SU-DHL-6 (cell line): ENCODE measurements at regions not wholly inside any gene's neighbourhood (a gene's known extent, or its start where the extent isn't known, plus 50 kb on each side); places are given as distances from the start of the nearest gene placed in this dataset.

Experiments used
- H2AFZ ChIP-seq: fragments of 200-600 bp; sonication (generic); 2 replicates; pipeline ENCODE4 v1.6.1; 2014; ENCODE audit warnings: low read depth, mild to moderate bottlenecking, moderate library complexity, mixed read lengths, antibody characterized with exemption, low read length; ENCODE audit not compliant: severe bottlenecking
- H3F3A ChIP-seq: fragments of 200-600 bp; shearing (Covaris generic); 2 replicates; pipeline ENCODE4 v1.6.0; 2016; ENCODE audit warnings: antibody characterized with exemption, mild to moderate bottlenecking; ENCODE audit not compliant: insufficient read depth
- H3K27ac ChIP-seq: fragments of 200-600 bp; sonication (generic); 2 replicates; pipeline ENCODE4 v1.5.1; 2016; ENCODE audit warnings: low read depth, mild to moderate bottlenecking, low read length, moderate library complexity, mixed read lengths
- H3K27me3 ChIP-seq: fragments of 200-600 bp; sonication (generic), shearing (Covaris generic); 2 replicates; pipeline ENCODE4 v1.6.0; 2014; ENCODE audit warnings: mild to moderate bottlenecking, low read length
- H3K36me3 ChIP-seq: fragments of 200-600 bp; sonication (generic); 2 replicates; pipeline ENCODE4 v1.6.1; 2014; ENCODE audit warnings: mild to moderate bottlenecking, low read length, mixed read lengths
- H3K4me2 ChIP-seq: fragments of 300-600, 200-600 bp; shearing (Covaris generic), sonication (generic); 2 replicates; pipeline ENCODE4 v1.6.0; 2014; ENCODE audit warnings: low read length, low read depth, mild to moderate bottlenecking; ENCODE audit not compliant: poor library complexity, severe bottlenecking
- H3K4me3 ChIP-seq: fragments of 200-600 bp; sonication (generic); 2 replicates; pipeline ENCODE4 v1.5.1; 2014; ENCODE audit warnings: antibody characterized with exemption, low read length, mild to moderate bottlenecking, mixed read lengths; ENCODE audit not compliant: insufficient read depth, poor library complexity, severe bottlenecking
- H3K79me2 ChIP-seq: fragments of 200-600 bp; sonication (generic); 2 replicates; pipeline ENCODE4 v1.6.1; 2014; ENCODE audit warnings: mild to moderate bottlenecking, low read length, moderate library complexity; ENCODE audit not compliant: insufficient read depth
- H3K9ac ChIP-seq: fragments of 200-600 bp; sonication (generic); 2 replicates; pipeline ENCODE4 v1.7.0; 2014; ENCODE audit warnings: mild to moderate bottlenecking, low read length
- H3K9me2 ChIP-seq: fragments of 200-600 bp; sonication (generic); replicated peaks from 2 replicates; pipeline ENCODE4 v1.6.1; 2014; ENCODE audit warnings: low read length; ENCODE audit not compliant: insufficient read depth
- H3K9me3 ChIP-seq: fragments of 200-600 bp; sonication (generic); 2 replicates; pipeline ENCODE4 v1.6.1; 2014; ENCODE audit warnings: low read length, mixed read lengths; ENCODE audit not compliant: insufficient read depth
- H4K20me1 ChIP-seq: fragments of 200-600 bp; sonication (generic); 2 replicates; pipeline ENCODE4 v1.6.1; 2014; ENCODE audit warnings: low read depth, mild to moderate bottlenecking, antibody characterized with exemption, low read length, moderate library complexity, mixed read lengths
- EZH2phosphoT487 ChIP-seq: fragments of 200-600 bp; sonication (generic), shearing (Covaris generic); conservative IDR thresholded peaks from 2 replicates; pipeline ENCODE4 v1.6.1; 2018; ENCODE audit warnings: mild to moderate bottlenecking, antibody characterized with exemption, low read length, moderate library complexity, mixed read lengths
- TF ChIP-seq, protein P1 (sequence below): fragments of 200-600 bp; sonication (generic); IDR thresholded peaks from one replicate; pipeline ENCODE4 v1.5.1; 2017; ENCODE audit warnings: antibody characterized with exemption, mild to moderate bottlenecking, low read length, moderate library complexity; ENCODE audit not compliant: insufficient read depth, poor library complexity, severe bottlenecking

DNA sequence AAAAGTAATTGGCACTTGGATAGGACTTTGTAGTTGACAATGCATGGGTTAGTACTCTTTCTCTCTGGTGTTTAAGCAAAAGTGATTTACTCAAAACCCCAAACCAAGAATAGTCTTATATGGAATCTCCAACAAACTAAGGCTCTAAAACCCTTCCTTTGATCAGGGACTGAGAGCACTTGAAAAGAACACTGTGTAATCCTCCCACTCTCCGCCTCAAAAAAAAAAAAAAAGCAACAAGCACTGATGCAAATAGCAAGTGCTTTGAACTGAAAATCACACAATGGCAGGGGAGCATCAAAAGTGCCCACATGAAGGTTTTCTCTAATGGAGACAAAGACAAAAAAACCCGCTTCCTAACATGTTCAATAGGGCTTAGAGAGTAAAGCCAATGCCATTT, 467.9 kb upstream of the AUTS2 start:
- no peak overlapping the region for H3K27ac ChIP-seq
- H3K79me2 ChIP-seq, result no peaks in the 10 kb centered on the region
- no peaks in the 10 kb centered on the region for H3K36me3 ChIP-seq
- H4K20me1 ChIP-seq, result no peaks in the 10 kb centered on the region
- H3K9me3 ChIP-seq, result no peaks in the 10 kb centered on the region
- no peaks in the 10 kb centered on the region for H3K27me3 ChIP-seq
- no peak overlapping the region for H3K9ac ChIP-seq
- H3K4me2 ChIP-seq, result no peak overlapping the region
- no peaks in the 10 kb centered on the region for H3F3A ChIP-seq
- no peaks in the 10 kb centered on the region for H3K9me2 ChIP-seq
- TF ChIP-seq, protein P1, sequence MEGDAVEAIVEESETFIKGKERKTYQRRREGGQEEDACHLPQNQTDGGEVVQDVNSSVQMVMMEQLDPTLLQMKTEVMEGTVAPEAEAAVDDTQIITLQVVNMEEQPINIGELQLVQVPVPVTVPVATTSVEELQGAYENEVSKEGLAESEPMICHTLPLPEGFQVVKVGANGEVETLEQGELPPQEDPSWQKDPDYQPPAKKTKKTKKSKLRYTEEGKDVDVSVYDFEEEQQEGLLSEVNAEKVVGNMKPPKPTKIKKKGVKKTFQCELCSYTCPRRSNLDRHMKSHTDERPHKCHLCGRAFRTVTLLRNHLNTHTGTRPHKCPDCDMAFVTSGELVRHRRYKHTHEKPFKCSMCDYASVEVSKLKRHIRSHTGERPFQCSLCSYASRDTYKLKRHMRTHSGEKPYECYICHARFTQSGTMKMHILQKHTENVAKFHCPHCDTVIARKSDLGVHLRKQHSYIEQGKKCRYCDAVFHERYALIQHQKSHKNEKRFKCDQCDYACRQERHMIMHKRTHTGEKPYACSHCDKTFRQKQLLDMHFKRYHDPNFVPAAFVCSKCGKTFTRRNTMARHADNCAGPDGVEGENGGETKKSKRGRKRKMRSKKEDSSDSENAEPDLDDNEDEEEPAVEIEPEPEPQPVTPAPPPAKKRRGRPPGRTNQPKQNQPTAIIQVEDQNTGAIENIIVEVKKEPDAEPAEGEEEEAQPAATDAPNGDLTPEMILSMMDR, result no peak
- TF ChIP-seq EZH2phosphoT487, result no peak
- no peak overlapping the region for H2AFZ ChIP-seq
- no peak overlapping the region for H3K4me3 ChIP-seq

DNA sequence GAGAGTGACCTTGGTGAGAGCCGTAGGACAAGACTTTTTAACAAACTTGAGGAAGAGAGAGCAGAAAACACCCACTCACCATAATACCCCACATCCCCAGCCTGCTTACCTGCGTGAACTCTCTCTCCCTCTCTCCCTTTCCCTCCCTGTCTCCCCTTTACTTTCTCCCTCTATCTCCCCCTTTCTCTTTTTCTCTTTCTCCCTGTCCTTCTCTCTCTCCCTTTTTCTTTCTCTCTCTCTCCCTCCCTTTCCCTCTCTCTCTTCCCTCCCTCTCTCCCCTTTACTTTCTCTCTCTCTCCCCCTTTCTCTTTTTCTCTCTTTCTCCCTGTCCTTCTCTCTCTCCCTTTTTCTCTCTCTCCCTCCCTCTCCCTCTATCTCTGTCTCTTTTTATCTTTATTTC, 464.0 kb upstream of the AUTS2 start:
- no peak for TF ChIP-seq EZH2phosphoT487
- TF ChIP-seq, protein P1, result no peak
- H3K9me2 ChIP-seq, result no peaks in the 10 kb centered on the region
- H3K9me3 ChIP-seq, result peaks cover 24% of the 10 kb centered on the region; the same call in 1 of the 2 replicates
- H3K79me2 ChIP-seq, result no peaks in the 10 kb centered on the region
- no peaks in the 10 kb centered on the region for H4K20me1 ChIP-seq
- no peak overlapping the region for H2AFZ ChIP-seq
- no peaks in the 10 kb centered on the region for H3K27me3 ChIP-seq
- H3K27ac ChIP-seq, result no peak overlapping the region
- no peaks in the 10 kb centered on the region for H3F3A ChIP-seq
- H3K36me3 ChIP-seq, result no peaks in the 10 kb centered on the region
- no peak overlapping the region for H3K4me2 ChIP-seq
- no peak overlapping the region for H3K9ac ChIP-seq
- H3K4me3 ChIP-seq, result no peak overlapping the region

DNA sequence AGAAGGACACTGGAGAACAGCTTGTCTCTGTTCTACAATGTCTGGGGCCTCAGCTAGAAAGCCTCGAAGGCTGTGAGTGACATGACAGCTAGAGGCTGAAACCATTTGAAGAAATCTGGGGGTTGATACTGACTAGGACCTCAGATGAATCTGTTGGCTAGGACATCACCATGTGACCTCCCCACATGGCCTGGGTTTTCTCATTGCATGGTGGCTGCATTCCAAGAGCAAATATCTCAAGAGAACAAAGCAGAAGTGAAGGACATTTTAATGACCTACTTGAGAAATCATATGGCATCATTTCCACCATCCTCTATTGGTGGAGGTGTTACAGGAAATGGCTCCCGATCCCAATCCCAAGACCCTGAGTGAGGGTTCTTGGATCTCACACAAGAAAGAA, 450.6 kb upstream of the AUTS2 start:
- no peaks in the 10 kb centered on the region for H3K9me3 ChIP-seq
- H3K9ac ChIP-seq, result no peak overlapping the region
- no peaks in the 10 kb centered on the region for H3K36me3 ChIP-seq
- no peak overlapping the region for H3K4me3 ChIP-seq
- no peaks in the 10 kb centered on the region for H3K79me2 ChIP-seq
- H3K9me2 ChIP-seq, result no peaks in the 10 kb centered on the region
- no peak overlapping the region for H2AFZ ChIP-seq
- TF ChIP-seq, protein P1, result no peak
- no peak for TF ChIP-seq EZH2phosphoT487
- H3K27ac ChIP-seq, result no peak overlapping the region
- H3K27me3 ChIP-seq, result no peaks in the 10 kb centered on the region
- no peak overlapping the region for H3K4me2 ChIP-seq
- H3F3A ChIP-seq, result no peaks in the 10 kb centered on the region
- no peaks in the 10 kb centered on the region for H4K20me1 ChIP-seq
